Cerebellar cortex (tissue), 1 donor: ENCODE measurements at regions not wholly inside any gene's neighbourhood (a gene's known extent, or its start where the extent isn't known, plus 50 kb on each side); places are given as distances from the start of the nearest gene placed in this dataset.

Source experiments
- DNase-seq: peaks from one replicate; pipeline ENCODE4 v3.0.0-alpha.2; 2015; ENCODE audit warnings: low spot score

GRCh38 chr4:24637173-24637572, 52.8 kb upstream of the DHX15 start:
- no peak for DNase-seq

DNA sequence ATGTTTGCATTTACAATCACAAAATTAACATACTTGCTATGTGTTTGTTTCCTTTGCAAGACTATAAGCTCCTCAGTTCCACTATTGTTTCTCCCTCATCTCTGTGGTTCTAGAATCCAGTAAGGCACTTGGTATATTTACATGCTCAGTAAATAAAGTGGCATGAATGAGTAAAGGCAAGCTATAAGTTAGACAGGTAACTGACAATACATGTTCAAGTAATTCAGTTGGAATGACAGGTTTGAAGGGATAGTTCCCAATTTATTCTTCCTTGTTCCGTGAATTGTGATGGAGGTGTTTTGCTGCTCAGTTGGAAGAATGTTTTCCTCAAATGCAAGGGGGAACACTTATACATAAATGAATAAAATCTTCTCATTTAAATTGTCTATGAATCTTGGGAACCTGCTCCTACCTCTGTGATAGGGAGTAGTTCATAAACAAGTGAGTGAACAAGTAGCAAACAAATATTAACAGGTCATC, 54.1 kb upstream of the DHX15 start:
- no peak for DNase-seq

- no peak for DNase-seq
Measured at GRCh38 chr4:24639714-24640113, 55.4 kb upstream of the DHX15 start.

DNA sequence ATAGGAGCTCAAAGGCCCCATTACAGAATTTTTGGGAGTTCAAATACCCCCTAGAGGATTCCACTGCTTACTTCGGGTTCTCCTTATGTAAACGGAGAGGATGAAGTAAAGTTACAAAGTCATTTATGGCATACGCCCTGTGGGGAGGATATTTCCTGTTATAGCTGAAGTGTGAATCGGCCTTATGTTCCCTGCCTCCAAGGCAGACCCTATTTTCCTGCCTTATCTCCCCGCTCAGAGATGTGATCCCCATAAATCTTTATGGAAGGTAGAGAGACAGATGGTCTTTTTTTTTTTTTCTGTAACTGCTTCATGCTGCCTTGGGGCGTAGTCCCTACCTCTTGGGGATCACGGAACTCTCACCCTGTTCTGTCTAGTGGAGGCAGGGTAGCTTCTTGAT, 56.0 kb upstream of the DHX15 start:
- DNase-seq = no peak

DNA sequence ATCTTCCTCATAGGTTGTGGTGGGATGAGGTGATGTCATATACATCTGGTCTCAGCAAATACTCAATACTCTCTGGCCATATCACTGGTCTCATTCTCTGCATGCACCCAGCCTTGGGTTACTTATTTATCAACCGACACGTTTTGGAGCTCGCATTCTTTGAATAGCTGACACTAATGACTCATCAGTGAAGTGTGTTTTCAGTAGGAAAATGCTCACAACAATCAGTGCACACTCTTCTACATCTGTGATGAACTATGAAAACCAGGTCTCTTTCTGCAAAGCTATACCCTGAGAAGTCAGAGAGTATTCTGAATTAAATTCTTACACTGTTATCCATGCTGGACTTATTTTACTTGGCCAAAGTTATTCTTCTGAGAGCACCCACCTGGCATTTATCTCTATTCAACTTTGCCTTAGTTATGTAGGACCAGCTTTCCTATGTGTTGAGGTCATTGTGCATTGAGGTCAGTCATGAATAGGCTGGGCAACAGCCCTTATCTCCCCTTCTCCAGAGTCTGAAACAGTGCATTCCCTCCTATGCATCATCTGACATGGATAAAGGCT, 58.7 kb upstream of the DHX15 start:
- DNase-seq = no peak

DNA sequence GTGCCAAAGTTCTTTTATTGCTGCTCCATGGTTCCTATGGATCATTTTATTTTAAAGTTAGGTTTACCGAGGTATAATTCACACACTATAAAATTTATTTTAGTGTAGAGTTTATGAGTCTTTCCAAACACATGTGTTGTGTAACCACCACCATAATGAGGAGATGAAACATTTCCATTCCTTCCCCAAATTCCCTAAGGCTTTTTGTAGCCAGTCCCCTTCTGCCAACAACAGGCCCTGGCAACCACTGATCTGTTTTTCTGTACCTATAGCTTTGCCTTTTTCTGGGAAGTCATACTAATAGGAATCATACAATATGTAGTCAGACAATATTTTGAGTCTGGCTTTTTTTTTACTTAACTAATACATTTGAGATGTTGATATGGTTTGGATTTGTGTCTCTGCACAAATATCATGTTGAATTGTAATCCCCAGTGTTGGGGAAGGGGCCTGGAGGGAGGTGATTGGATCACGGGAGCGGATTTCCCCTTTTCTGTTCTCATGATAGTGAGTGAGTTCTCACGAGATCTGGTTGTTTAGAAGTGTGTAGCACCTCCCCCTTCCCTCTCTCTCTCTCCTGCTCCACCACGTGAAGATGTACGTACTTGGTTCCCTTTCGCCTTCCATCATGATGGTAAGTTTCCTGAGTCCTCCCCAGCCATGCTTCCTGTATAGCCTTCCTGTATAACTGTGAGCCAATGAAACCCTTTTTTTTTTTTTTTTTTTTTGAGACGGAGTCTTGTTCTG, 59.6 kb upstream of the DHX15 start:
- no peak for DNase-seq

GRCh38 chr4:24644983-24645764, 60.8 kb upstream of the DHX15 start:
- no peak for DNase-seq

- no peak for DNase-seq
Measured at GRCh38 chr4:24645765-24646550, 61.6 kb upstream of the DHX15 start.

GRCh38 chr4:24646798-24647460, 62.6 kb upstream of the DHX15 start:
- no peak for DNase-seq

DNA sequence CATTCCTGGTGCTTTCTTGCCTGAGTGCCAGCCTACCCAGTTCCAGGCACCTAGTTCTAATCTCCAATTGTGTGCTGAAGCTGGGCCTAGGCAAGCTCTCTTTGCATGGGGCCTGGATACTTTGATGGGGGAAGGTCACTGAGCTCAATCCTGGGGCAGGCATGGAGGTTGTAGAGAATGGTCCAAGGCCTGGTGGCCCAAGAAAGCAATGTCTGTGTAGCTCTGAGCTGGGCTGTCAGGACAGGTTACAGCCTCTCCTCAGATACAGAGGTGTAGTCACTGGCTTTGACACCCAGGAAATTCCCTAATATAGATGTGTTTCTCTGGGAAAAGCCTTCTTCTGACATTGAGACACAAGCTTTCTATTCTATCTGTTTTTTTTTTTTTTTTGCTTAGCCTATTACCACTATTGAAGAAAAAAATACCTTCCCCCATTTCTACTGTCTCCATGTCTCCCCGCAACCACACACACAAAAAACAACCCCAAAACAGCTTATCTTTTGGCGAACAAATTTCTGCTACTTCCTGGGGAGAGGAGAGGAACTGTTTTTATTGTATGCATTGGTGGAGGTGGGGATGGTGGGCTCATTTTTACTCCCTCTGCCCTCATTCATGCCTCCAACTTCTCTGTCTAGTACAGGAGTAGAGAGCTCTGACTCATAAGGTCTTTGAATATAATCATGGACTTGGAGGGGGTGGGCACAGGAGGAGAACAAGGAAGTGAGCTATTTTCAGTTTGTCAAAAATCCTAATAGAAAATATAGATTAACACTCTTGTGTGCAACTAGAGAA, 66.7 kb upstream of the DHX15 start:
- DNase-seq = no peak

DNA sequence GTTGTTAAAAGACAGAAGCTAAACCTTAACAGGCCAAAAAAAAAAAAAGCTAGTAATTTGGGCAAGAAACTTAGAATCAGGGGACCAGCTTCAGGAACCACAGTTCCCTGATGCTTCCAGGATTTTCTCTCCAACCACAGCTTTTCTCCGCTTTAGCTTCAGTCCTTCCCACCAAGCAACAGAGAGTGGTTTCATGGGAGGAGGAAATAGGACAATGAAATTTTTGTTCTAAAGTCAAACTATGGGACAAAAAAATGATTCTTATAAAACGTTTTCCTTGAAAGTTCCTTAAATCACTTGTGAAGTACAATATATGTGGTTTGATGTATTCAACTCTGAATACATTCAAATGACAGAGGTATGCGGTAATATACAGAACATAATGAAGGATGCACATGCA, 71.0 kb upstream of the DHX15 start:
- DNase-seq = no peak

- no peak for DNase-seq
Measured at GRCh38 chr4:24655971-24656370, 71.6 kb upstream of the DHX15 start.

GRCh38 chr4:24656906-24657305, 72.6 kb upstream of the DHX15 start:
- no peak for DNase-seq

DNA sequence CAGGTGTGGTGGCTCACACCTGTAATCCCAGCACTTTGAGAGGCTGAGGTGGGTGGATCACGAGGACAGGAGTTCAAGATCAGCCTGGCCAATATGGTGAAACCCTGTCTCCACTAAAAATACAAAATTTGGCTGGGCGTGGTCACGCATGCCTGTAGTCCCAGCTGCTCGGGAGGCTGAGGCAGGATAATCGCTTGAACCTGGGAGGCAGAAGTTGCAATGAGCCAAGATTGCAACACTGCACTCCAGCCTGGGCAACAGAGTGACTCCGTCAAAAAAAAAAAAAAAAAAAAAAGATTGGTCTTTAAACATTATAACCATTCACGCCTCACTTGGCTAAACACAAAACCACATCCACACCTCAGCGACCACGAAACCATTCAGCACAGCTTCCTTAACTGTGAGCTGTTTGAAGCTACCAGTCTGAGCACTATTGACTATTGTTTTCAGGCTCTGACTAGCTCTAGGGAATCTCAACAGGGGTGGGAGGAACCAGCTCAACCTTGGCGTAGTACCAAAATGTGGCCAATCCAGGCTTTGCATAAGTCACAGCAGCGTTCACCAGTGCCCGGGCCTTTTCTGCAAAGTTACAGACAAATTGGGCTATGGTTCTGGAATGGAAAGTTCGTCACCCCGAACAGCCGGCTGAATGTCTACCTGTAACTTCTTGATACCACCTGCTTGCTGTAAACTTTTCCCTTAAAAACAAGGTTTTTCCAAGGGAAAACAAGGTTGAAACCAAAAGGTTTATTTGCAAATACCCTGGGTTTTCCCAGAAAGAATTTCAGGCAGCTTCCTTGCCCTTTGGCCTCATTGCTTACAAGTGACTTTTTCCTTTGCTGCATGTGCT, 73.6 kb upstream of the DHX15 start:
- DNase-seq = no peak

- DNase-seq = no peak
Measured at GRCh38 chr4:24659241-24659961, 75.0 kb upstream of the DHX15 start.

- DNase-seq = no peak
Measured at GRCh38 chr4:24662056-24662455, 77.7 kb upstream of the DHX15 start.

GRCh38 chr4:24662542-24662941, 78.2 kb upstream of the DHX15 start:
- DNase-seq = no peak

GRCh38 chr4:24664956-24665355, 80.6 kb upstream of the DHX15 start:
- DNase-seq = no peak

DNA sequence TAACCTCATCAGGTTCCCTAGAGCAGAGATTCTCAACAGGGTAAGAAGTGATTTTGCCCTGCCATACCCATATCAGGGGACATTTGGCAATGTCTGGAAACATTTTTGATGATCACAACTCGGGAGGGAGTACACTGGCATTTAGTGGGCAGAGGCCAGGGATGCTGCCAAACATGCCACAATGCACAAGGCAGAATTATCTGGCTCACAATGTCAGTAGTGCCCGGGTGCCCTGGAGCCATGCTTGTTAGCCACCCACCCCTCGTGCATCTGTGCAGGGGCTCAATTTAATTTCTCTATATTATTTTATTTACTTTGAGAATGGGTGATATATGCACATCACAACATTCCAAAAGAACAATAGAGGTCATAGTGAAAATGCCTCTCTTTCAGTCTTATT, 82.0 kb upstream of the DHX15 start:
- no peak for DNase-seq
